COR-L47 (cell line): ENCODE measurements at regions not wholly inside any gene's neighbourhood (a gene's known extent, or its start where the extent isn't known, plus 50 kb on each side); places are given as distances from the start of the nearest gene placed in this dataset.
"Not testable (repeated sequence)": the region's sequence is repeated elsewhere in the genome, so short reads cannot be mapped to it uniquely, and the experiment has no call there.

Source experiments
- DNase-seq: peaks from one replicate; lab custom pipeline; 2025; lab: John Stamatoyannopoulos, UW

DNA sequence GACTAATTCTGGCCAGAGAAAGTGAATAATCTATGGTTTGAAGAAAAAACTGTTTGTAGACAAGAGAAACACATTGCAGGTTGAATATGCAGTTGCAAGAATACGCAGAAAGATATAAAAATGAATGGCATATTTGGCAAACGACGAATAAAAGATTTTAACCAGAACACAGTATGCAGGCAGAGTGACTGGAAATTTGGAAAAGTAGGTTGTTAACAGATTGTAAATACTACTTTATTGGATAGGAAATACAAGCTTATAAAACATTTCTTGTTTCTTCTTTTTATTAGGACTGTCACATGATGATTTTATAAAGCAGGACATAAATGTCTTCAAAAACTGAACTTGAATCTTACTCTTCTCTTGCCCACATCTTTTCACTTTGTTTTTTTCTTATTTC, 573.3 kb upstream of the PBX1 start:
- DNase-seq: no peak

DNA sequence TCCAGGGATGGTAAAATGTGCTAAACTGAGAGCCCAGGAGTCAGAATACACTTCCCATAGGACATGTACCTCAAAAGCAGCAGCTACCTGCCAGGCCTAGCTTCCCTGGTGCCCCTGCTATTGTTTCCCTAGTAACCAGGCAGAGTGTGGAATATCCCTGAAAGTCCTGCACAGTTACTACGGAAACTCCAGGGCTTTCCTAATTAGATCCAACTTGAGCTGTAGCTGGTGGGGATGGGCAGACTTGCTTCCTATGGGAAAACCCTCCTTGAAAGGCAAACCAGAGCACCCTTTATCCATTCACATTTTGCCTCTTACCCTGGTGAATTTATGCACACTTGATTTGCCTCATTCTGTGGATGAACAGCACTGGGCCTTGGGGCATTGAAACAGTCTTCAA, 559.9 kb upstream of the PBX1 start:
- peak; percentile 31 for DNase-seq

DNA sequence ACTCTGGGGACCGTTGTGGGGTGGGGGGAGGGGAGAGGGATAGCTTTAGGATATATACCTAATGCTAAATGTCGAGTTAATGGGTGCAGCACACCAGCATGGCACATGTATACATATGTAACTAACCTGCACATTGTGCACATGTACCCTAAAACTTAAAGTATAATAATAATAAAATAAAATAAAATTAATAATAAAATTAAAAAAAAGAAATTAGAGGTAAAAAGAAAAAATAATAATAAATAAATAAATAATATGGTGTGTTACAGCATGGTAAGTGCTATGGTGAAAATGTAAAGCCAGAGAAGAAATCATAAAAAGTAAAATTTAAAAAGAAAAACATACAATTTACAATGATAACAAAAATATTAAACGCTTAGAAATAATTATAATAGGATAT, 552.8 kb upstream of the PBX1 start:
- DNase-seq: not testable (repeated sequence)

DNA sequence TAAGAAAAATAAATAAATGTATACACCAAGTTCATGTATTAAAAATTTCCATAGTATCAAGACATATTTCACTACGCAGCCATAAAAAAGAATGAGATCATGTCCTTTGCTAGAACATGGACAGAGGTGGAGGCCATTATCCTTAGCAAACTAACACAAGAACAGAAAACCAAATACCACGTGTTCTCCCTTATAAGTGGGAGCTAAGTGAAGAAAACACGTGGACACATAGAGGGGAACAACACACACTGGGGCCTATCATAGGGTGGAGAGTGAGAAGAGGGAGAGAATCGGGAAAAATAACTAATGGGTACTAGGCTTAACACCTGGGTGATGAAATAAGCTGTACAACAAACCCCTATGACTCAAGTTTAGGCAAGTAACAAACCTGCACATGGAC, 552.4 kb upstream of the PBX1 start:
- no peak for DNase-seq

DNA sequence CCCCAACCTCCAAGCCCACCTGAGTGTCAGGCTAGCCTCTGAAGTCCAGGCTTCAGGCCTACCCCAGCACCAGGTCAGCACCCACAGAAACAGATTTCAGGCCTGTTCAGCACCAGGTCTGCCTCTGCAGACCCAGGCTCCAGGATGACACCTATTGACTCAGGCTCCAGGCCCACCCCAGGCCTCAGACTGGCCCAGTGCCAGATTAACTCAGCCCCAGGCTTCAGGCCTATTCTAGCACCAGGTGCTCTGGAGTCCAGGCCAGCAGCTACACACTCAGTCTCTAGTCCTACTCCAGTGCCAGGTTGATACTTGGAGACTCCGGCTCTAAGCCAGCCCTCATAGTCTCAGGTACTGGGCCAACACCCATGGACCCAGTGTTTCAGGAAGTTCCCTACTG, 541.7 kb upstream of the PBX1 start:
- no peak for DNase-seq

GRCh38 chr1:164020391-164020790, 538.6 kb upstream of the PBX1 start:
- DNase-seq: no peak

- no peak for DNase-seq
Observed at GRCh38 chr1:164021813-164022212, 537.2 kb upstream of the PBX1 start.

DNA sequence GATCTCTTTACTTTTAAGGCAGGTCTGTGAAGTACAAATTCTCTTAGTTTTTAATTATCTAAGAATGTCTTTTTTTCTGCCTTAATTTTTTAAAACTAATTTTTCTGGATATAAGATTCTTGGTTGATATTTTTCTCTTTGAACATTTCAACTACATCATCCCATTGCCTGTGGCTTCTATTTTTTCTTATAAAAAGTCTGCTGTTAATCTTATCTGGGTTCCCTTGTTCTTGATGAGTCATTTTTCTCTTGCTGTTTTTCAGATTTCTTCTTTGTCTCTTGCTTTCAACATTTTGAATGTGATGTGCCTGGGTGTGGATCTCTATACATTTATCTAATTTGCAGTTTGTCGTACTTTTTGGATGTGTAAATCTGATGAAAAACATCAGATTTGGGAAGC, 525.2 kb upstream of the PBX1 start:
- DNase-seq: no peak

GRCh38 chr1:164040754-164041153, 518.2 kb upstream of the PBX1 start:
- no peak for DNase-seq

GRCh38 chr1:164051782-164052181, 507.2 kb upstream of the PBX1 start:
- DNase-seq: no peak

DNA sequence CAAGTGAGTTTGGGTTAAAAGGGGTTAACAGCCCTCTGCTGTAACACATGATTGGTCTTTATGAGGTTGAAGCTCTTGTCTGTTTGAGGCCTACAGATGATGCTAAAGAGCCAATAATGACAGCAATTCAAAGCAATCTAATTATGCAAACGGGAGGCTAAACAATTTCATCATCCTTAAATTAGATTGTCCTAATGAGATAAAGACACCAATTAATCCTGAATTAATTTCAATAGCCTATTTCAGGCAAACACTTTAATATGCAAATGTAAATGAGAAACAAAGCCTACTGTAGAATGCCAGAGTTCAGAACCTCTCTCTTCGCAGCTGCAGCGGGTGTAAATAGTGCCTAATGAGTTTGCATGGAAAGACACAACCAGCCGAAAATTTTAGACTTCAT, 504.7 kb upstream of the PBX1 start:
- peak; percentile 11 for DNase-seq

GRCh38 chr1:164058198-164058597, 500.8 kb upstream of the PBX1 start:
- no peak for DNase-seq

DNA sequence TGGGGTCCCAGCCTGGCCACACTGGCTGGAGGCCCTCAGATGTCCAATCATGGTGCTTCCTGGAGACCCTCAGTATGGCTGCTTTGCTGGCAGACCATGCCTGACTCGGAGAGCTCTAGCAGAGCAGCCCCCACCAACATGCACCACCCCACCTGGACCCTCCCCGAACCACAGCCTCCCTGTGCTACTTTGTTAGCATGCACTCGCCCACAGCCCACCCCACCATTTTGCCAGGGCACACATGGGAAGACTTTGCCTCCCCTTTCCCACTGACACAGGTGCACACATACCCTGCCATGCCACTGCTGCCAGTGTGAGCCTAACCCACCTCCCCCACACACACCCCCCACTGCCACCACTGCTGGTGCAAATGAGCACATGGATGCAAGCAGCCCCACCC, 497.5 kb upstream of the PBX1 start:
- no peak for DNase-seq

DNA sequence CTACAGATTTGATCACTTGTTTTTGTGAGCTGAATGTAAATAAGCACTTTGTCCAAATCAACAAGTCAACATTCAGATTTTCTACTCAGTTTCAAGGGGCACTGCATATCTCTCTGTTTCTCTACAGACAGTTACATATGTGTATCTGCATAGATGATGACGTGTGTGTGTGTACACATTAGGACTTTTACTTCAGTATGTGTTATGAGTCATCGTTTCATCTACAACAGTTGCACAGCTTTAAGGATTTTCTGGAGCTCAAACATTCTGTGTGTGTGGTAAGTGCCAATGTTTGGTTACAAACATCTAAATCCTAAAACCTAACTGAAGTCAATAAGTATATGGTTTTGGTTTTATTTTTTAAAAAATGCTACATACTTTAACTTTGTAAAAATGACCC, 494.5 kb upstream of the PBX1 start:
- DNase-seq: no peak

DNA sequence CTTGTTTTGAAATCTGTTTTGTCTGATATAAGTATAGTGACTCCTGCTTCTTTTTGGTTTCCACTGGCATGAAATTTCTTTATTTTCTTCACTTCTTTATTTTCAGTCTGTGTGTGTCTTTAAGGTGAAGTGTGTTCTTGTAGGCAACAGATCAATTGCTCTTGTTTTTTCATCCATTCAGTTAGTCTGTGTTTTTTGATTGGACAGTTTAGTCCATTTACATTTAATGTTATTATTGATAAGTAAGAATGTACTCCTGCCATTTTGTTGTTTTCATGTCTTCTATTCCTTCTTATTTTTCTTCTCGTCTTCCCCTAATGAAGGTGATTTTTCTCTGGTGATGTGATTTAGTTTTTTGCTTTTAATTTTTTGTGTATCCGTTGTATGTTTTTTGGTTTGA, 487.7 kb upstream of the PBX1 start:
- DNase-seq: no peak

GRCh38 chr1:164086832-164087231, 472.2 kb upstream of the PBX1 start:
- DNase-seq: no peak

GRCh38 chr1:164087906-164088453, 471.0 kb upstream of the PBX1 start:
- DNase-seq: no peak

GRCh38 chr1:164092603-164093353, 466.2 kb upstream of the PBX1 start:
- DNase-seq: no peak

- no peak for DNase-seq
Observed at GRCh38 chr1:164093543-164093942, 465.4 kb upstream of the PBX1 start.

DNA sequence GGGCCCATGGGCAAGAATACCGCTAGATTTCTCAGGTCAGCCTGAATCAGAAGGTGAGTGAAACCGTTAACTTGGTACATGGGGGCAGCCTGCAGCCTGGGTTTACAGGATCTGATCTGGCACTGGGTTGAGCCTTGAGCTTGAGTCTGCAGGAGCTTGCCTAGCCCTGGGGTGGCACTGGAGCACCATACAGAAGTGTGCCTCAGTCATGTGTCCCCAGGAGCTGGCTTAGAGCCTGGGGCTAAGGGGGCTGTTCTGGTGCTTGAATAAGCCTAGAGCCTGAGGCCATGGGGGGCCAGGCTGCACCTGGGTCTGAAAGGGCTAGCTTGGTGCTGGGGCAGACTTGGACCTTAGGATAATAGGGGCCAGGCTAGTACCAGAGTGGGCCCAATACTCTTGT, 457.2 kb upstream of the PBX1 start:
- no peak for DNase-seq

GRCh38 chr1:164131949-164132348, 427.0 kb upstream of the PBX1 start:
- DNase-seq: no peak

- DNase-seq: peak; percentile 91
Observed at GRCh38 chr1:164137273-164137925, 421.6 kb upstream of the PBX1 start.

DNA sequence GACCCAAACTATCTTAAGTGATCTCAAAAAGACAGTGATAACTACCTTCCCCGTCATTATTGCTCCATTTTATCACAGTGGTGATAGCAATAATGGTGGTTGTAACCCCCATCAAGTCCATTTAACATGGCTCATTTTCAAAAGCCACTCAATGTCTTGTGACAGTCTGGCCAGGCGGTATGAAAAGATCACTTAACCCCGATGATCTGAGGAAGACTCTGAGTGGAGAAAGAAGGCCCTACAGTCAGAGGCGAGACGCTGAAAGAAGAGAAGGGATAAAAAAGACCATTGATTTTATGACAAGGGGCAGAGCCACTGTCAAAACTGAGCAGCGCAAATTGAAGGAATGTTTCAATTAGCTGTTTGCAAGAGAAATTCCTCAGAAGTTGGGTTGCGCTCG, 417.2 kb upstream of the PBX1 start:
- no peak for DNase-seq

DNA sequence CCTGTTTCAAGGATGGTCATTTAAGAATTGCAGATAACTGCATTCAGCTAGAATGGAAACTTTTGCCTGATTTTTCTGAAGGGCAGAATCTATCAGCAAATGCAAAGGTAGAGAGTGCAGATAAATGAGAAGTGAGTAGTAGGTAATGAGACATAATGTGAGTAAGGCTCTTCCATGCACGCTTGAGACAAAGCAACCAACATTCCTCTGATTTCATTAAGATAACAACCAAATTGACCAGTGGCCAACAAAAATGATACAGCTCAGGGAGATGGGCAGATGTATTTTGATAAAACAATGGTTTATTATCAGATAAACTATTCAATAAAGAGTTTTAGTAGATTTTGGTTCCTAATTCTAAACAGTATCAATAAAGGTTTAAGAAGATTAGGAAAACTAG, 404.4 kb upstream of the PBX1 start:
- no peak for DNase-seq
